C4-2B (cell line): ENCODE measurements at regions not wholly inside any gene's neighbourhood (a gene's known extent, or its start where the extent isn't known, plus 50 kb on each side); places are given as distances from the start of the nearest gene placed in this dataset.

Experiments
- H3K27ac ChIP-seq: fragments of 450-650 bp; 2 replicates; pipeline ENCODE4 v1.5.1; 2017
- ZFX ChIP-seq: fragments of 450-650 bp; IDR thresholded peaks from 2 replicates; pipeline ENCODE4 v1.6.1; 2017
- TF ChIP-seq, protein P1 (sequence below): fragments of 450-650 bp; conservative IDR thresholded peaks from 2 replicates; pipeline ENCODE4 v1.5.1; 2017; ENCODE audit warnings: mild to moderate bottlenecking

DNA sequence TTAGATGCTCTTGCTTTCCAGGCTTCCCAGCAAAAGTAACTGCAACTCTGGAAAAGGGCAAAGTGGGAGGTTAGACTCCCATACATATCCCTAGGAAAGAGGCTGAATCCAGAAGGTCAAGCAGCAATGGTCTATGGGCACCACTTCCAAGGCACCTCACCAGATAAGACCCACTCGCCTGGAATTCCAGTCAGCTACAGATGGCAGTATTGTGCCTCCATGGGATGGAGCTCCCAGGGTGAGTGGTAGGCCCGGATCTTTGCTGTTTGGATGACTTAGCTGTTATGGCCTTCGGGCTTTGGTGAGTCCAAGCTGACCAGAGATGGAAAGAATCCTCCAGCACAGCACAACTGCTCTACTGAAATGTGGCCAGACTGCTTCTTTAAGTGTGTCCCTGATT is 688.0 kb downstream of the PCDH19 start:
- no peak overlapping the region for H3K27ac ChIP-seq
- TF ChIP-seq, protein P1, sequence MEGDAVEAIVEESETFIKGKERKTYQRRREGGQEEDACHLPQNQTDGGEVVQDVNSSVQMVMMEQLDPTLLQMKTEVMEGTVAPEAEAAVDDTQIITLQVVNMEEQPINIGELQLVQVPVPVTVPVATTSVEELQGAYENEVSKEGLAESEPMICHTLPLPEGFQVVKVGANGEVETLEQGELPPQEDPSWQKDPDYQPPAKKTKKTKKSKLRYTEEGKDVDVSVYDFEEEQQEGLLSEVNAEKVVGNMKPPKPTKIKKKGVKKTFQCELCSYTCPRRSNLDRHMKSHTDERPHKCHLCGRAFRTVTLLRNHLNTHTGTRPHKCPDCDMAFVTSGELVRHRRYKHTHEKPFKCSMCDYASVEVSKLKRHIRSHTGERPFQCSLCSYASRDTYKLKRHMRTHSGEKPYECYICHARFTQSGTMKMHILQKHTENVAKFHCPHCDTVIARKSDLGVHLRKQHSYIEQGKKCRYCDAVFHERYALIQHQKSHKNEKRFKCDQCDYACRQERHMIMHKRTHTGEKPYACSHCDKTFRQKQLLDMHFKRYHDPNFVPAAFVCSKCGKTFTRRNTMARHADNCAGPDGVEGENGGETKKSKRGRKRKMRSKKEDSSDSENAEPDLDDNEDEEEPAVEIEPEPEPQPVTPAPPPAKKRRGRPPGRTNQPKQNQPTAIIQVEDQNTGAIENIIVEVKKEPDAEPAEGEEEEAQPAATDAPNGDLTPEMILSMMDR: no peak
- TF ChIP-seq ZFX: no peak

- TF ChIP-seq, protein P1: no peak
- TF ChIP-seq ZFX: no peak
- H3K27ac ChIP-seq: no peak overlapping the region
These were observed 690.9 kb downstream of the PCDH19 start for GRCh38 chrX:99719140-99719539.

- TF ChIP-seq, protein P1: no peak
- TF ChIP-seq ZFX: no peak
- H3K27ac ChIP-seq: no peak overlapping the region
These were observed 692.4 kb downstream of the PCDH19 start for GRCh38 chrX:99717716-99718115.

- TF ChIP-seq ZFX: no peak
- TF ChIP-seq, protein P1: no peak
- H3K27ac ChIP-seq: no peak overlapping the region
These were observed 704.4 kb downstream of the PCDH19 start for GRCh38 chrX:99705701-99706100.

GRCh38 chrX:99703473-99703872 is 706.6 kb downstream of the PCDH19 start:
- H3K27ac ChIP-seq: no peak overlapping the region
- TF ChIP-seq, protein P1: no peak
- TF ChIP-seq ZFX: no peak

DNA sequence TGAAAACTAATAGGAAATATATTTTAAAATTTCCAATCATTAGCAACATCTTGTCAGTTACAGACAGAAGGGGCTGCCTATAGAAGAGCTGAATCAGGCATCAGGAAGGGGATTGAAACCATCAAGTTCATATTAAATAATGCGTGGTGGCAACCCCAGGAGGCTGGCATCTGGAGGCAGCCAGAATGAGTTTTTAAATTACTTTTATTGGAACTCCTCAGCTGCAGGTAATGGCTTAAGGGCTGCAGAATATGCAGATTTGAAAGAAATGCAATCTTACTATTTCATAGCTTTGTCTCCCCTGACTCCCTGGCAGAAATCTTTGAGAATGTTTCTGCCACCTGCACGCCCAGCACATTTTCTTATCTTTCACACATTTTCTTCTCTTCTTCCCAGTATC is 711.6 kb downstream of the PCDH19 start:
- H3K27ac ChIP-seq: no peak overlapping the region
- TF ChIP-seq, protein P1: no peak
- no peak for TF ChIP-seq ZFX

DNA sequence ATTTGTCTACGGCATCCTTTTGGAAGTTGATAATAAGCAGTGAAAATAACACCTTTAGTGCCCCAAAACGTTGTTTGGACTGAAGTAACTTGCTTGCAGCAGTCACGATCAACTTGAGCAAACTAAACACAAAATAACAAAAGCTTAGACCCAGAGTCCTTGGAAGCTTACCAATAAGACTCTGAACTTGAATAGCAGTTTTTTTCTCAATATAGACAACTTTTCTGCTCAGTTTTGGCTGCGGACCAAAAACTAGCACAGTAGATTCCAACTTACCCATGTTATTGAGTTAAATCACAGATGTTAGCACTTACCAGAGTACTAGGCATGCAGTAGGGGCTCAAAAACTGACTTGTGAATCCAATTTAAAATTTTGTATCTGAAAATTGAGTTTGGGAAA is 746.9 kb downstream of the PCDH19 start:
- TF ChIP-seq, protein P1: no peak
- no peak for TF ChIP-seq ZFX
- no peak overlapping the region for H3K27ac ChIP-seq
